ENCODE measurements at regions not wholly inside any gene's neighbourhood (a gene's known extent, or its start where the extent isn't known, plus 50 kb on each side); places are given as distances from the start of the nearest gene placed in this dataset.

DNA sequence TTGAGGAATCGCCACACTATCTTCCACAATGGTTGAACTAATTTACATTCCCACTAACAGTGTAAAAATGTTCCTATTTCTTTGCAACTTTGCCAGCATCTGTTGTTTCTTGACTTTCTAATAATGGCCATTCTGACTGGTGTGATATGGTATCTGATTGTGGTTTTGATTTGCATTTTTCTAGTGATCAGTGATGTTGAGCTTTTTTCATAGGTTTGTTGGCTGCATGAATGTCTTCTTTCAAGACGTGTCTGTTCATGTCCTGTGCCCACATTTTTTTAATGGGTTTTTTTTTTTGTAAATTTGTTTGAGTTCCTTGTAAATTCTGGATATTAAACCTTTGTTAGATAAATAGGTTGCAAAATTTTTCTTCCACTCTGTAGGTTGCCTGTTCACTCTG is 615.9 kb downstream of the SEMA5A start:
- TF ChIP-seq, protein P1, sequence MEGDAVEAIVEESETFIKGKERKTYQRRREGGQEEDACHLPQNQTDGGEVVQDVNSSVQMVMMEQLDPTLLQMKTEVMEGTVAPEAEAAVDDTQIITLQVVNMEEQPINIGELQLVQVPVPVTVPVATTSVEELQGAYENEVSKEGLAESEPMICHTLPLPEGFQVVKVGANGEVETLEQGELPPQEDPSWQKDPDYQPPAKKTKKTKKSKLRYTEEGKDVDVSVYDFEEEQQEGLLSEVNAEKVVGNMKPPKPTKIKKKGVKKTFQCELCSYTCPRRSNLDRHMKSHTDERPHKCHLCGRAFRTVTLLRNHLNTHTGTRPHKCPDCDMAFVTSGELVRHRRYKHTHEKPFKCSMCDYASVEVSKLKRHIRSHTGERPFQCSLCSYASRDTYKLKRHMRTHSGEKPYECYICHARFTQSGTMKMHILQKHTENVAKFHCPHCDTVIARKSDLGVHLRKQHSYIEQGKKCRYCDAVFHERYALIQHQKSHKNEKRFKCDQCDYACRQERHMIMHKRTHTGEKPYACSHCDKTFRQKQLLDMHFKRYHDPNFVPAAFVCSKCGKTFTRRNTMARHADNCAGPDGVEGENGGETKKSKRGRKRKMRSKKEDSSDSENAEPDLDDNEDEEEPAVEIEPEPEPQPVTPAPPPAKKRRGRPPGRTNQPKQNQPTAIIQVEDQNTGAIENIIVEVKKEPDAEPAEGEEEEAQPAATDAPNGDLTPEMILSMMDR (conservative IDR thresholded peaks at IDR 0.05 in 1 of 2, IDR thresholded peaks at IDR 0.05 in 1 of 2; ENCODE audit: low read depth in 1 of 2, low read length in 2 of 2), result no peak
- no peak for TF ChIP-seq EZH2 (IDR thresholded peaks at IDR 0.05; ENCODE audit: low read length, missing control alignments)

All from fibroblast of lung (primary cell).